Naive thymus-derived CD4-positive, alpha-beta T cell (primary cell): ENCODE measurements at regions not wholly inside any gene's neighbourhood (a gene's known extent, or its start where the extent isn't known, plus 50 kb on each side); places are given as distances from the start of the nearest gene placed in this dataset.

ENCODE experiments used
- ATAC-seq: fragments of 150-1000 bp; cut with Tn5 transposase; 2 replicates; pipeline ENCODE4 v1.10.0; 2021; ENCODE audit warnings: mild to moderate bottlenecking, moderate library complexity
- CTCF ChIA-PET: fragments of 350-600 bp; sonication (Branson Sonifier 250); formaldehyde crosslinking; loops from one replicate; lab custom pipeline; 2021; ENCODE audit warnings: antibody characterized with exemption; lab: Charles Lee
- POLR2A ChIA-PET: fragments of 350-600 bp; sonication (Branson Sonifier 250); formaldehyde crosslinking; loops from one replicate; lab custom pipeline; 2021; ENCODE audit warnings: antibody characterized with exemption, inconsistent platforms; lab: Charles Lee
- DNase-seq, 9 donors: peaks; one replicate each; pipeline versions ENCODE4 v3.0.0 to v3.0.0-alpha.2; 2020 to 2022; ENCODE audit warnings: mixed read lengths in 1 of 9
- H3K27ac ChIP-seq: one replicate; pipeline ENCODE4 v1.7.0; 2013; ENCODE audit warnings: mild to moderate bottlenecking, low read depth, low read length, moderate library complexity
- H3K27me3 ChIP-seq, 2 donors: one replicate each; pipeline ENCODE4 v1.7.0; 2013; ENCODE audit warnings: low read length in 2 of 2, mild to moderate bottlenecking in 2 of 2, moderate library complexity in 2 of 2; ENCODE audit not compliant: control insufficient read depth in 2 of 2, insufficient read depth in 2 of 2
- H3K36me3 ChIP-seq, 3 experiments: 1 replicate in 2 of 3; 2 replicates in 1 of 3; pipeline ENCODE4 v1.7.0; 2013; ENCODE audit warnings: low read length in 3 of 3, mild to moderate bottlenecking in 3 of 3, moderate library complexity in 1 of 3; ENCODE audit not compliant: insufficient read depth in 3 of 3, control insufficient read depth in 2 of 3
- H3K4me1 ChIP-seq, 2 donors: one replicate each; pipeline ENCODE4 v1.7.0; 2013; ENCODE audit warnings: low read length in 2 of 2, mild to moderate bottlenecking in 2 of 2, moderate library complexity in 1 of 2; ENCODE audit not compliant: control insufficient read depth in 2 of 2, insufficient read depth in 2 of 2
- H3K4me3 ChIP-seq: 2 replicates; pipeline ENCODE4 v1.7.0; 2013; ENCODE audit warnings: mild to moderate bottlenecking, low read length
- H3K9me3 ChIP-seq, 3 experiments: 1 replicate in 2 of 3; 2 replicates in 1 of 3; pipeline ENCODE4 v1.7.0; 2013; ENCODE audit warnings: low read length in 3 of 3; ENCODE audit not compliant: control insufficient read depth in 2 of 3
- H3K27ac Mint-ChIP-seq, 9 donors: one replicate each; pipeline ENCODE4 v1.8.0; 2020 to 2022; ENCODE audit warnings: mixed read lengths in 9 of 9, mild to moderate bottlenecking in 8 of 9, moderate library complexity in 5 of 9, inconsistent platforms in 2 of 9
- H3K27me3 Mint-ChIP-seq, 5 donors: one replicate each; pipeline ENCODE4 v1.8.0; 2021 to 2022; ENCODE audit warnings: mixed read lengths in 5 of 5, mild to moderate bottlenecking in 1 of 5
- H3K36me3 Mint-ChIP-seq, 5 donors: one replicate each; pipeline ENCODE4 v1.8.0; 2020 to 2022; ENCODE audit warnings: mixed read lengths in 5 of 5, mild to moderate bottlenecking in 3 of 5, inconsistent platforms in 1 of 5
- H3K4me1 Mint-ChIP-seq, 7 donors: one replicate each; pipeline ENCODE4 v1.8.0; 2020 to 2022; ENCODE audit warnings: mixed read lengths in 7 of 7, mild to moderate bottlenecking in 3 of 7, inconsistent platforms in 1 of 7
- H3K4me3 Mint-ChIP-seq, 10 donors: one replicate each; pipeline ENCODE4 v1.8.0; 2020 to 2022; ENCODE audit warnings: mild to moderate bottlenecking in 10 of 10, mixed read lengths in 10 of 10, moderate library complexity in 6 of 10, inconsistent platforms in 2 of 10
- H3K9me3 Mint-ChIP-seq, 11 donors: one replicate each; pipeline ENCODE4 v1.8.0; 2020 to 2022; ENCODE audit warnings: mixed read lengths in 11 of 11, mild to moderate bottlenecking in 4 of 11, inconsistent platforms in 1 of 11, moderate library complexity in 1 of 11
- intact Hi-C, 2 donors: fragments of 100-400 bp; cut with micrococcal nuclease; formaldehyde crosslinking; loops; one replicate each; pipeline ENCODE4 v1.15.1; 2023

DNA sequence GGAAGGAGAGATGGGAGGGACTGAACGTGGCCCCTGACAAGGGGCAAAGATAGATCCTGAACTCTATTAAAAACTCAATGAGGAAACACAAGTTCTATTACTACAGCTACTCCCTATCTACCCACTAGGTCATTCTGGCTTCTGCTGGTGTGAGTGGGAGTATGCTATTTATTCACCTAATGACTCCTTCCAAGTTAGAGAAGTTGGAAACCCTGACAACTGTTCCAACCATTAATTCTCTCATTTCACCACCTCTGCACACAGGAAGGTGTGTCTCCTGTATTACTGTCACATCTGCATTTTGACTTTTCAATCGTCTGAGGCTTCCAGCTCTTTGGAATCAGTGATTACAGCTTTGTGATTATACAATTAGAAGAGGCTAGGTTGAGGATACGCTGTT, 169.4 kb upstream of the ADO start:
- ChIA-PET POLR2A (interaction anchor here (0.7 to 1.8 kb wide), 3 partner anchors 11 to 182 kb away, joined by 3 to 7 read pairs (median 4); partner anchors contain the start of gene ADO), CTCF (interaction anchor here (1.2 kb wide), 1 partner anchor 183 kb away, joined by 5 read pairs; no protein-coding TSS in a partner anchor)
- no peaks in the 10 kb centered on the region for H3K27me3 ChIP-seq
- no peaks in the 10 kb centered on the region for H3K9me3 ChIP-seq
- Mint-ChIP-seq H3K27ac (peak overlapping the region in 4 of 9 donors; percentile 49 to 77 (median 57)), H3K4me3 (no peak overlapping the region), H3K36me3 (peaks cover 0 to 4% (median 0%) of the 10 kb centered on the region in 5 donors), H3K9me3 (no peaks in the 10 kb centered on the region), H3K27me3 (no peaks in the 10 kb centered on the region), H3K4me1 (peaks cover 8 to 46% (median 18%) of the 10 kb centered on the region in 7 donors)
- H3K4me3 ChIP-seq: no peak overlapping the region
- ATAC-seq (no peak), DNase-seq (no peak)
- intact Hi-C loops: loop anchor here (5.0 to 10.0 kb wide), 4 partner anchors 52 to 890 kb away; partner anchors contain the start of genes ARID5B (in 1 of the 2) and REEP3 (in 1 of the 2)
- H3K27ac ChIP-seq: no peak overlapping the region
- no peaks in the 10 kb centered on the region for H3K36me3 ChIP-seq
- H3K4me1 ChIP-seq: peaks cover 24 to 44% of the 10 kb centered on the region in 2 donors

DNA sequence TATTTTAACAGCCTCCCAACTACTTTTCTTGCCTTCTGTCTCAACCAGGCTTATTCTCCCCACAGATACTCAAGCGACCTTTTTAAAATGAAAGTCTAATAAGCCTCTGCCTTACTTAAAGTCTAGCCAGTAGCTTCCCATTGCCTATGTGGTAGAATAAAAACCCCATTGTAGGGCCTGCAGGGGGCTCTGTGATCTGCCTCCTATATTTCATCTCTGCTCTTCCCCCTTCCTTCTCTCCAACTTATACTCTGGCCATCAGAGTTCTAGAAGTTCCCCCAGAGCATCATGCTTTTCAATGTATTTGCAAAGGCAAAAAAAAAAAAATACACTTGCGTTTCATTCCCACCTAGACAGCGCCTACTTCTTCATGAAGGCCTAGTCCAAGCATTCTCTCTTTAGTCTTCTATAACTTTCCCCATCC, 167.7 kb upstream of the ADO start:
- Mint-ChIP-seq H3K27ac (no peak overlapping the region), H3K27me3 (no peaks in the 10 kb centered on the region), H3K9me3 (no peaks in the 10 kb centered on the region), H3K4me3 (no peak overlapping the region), H3K4me1 (peaks cover 8 to 44% (median 12%) of the 10 kb centered on the region in 7 donors), H3K36me3 (peaks cover 0 to 2% (median 0%) of the 10 kb centered on the region in 5 donors)
- H3K4me1 ChIP-seq: peaks cover 24 to 44% of the 10 kb centered on the region in 2 donors
- H3K27ac ChIP-seq: peak overlapping the region; percentile 70
- peak in 1 of 9 donors; percentile 40 for DNase-seq
- ChIA-PET CTCF (interaction anchor here (0.5 to 3.6 kb wide), 11 partner anchors 9 to 520 kb away, joined by 3 to 21 read pairs (median 3); partner anchors contain the start of gene EGR2), POLR2A (interaction anchor here (0.6 to 3.5 kb wide), 11 partner anchors 11 to 886 kb away, joined by 3 to 43 read pairs (median 3); partner anchors contain the start of genes ADO and EGR2)
- H3K4me3 ChIP-seq: peak overlapping the region; percentile 67
- H3K27me3 ChIP-seq: no peaks in the 10 kb centered on the region
- intact Hi-C loops: loop anchor here (1.0 to 10.0 kb wide), 15 partner anchors 26 to 992 kb away; partner anchors contain the start of genes ADO (in 2 of the 2), ARID5B (in 2 of the 2), EGR2 (in 2 of the 2) and NRBF2 (in 2 of the 2)
- peak; percentile 24 for ATAC-seq
- no peaks in the 10 kb centered on the region for H3K36me3 ChIP-seq
- H3K9me3 ChIP-seq: no peaks in the 10 kb centered on the region

DNA sequence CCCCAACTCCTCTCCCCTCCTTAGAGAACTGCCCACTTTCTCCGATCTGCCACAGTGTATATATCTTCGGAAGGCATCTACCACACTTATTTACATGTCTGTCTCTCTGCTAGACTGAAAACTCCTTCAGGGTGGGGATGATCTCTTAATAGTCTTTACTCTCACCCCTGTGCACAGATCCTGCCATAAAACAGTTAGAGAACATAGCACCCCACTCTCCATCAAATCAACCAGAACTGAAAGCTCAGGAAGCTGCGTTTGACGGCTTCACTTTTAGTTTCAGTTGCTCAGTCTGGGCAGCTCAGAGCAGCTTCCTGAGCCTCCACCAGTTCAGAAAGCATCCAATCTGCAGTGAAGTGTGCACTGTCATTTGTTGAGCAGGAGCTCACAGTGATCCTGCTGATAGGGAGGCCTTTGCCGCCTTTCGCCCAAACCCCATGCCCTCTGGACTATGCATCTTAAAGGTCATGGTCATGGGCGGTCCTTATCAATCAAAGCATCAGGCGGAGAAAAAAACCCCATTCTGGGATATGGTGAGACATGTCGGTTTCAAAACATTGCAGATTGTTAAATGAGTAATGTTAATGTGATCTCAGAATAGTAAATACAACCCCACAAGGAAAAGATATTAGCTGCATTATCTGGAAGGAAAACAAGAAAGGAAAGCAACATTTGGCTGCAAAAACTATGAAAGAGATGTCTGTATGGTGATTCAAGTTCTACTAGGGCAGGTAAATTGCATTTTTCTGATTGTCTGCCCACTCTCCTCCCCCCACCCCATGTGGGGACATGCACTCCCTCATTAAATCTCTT, 167.1 kb upstream of the ADO start:
- CTCF ChIA-PET: interaction anchor here (0.7 to 3.6 kb wide), 10 partner anchors 10 to 944 kb away, joined by 3 to 21 read pairs (median 3); partner anchors contain the start of gene EGR2
- Histone ChIP-seq H3K27ac (peak overlapping the region; percentile 70), H3K36me3 (no peaks in the 10 kb centered on the region), H3K4me3 (peak overlapping the region; percentile 67), H3K27me3 (no peaks in the 10 kb centered on the region), H3K9me3 (no peaks in the 10 kb centered on the region), H3K4me1 (peaks cover 18 to 41% of the 10 kb centered on the region in 2 donors)
- Mint-ChIP-seq H3K4me1 (peaks cover 2 to 38% (median 6%) of the 10 kb centered on the region in 7 donors), H3K36me3 (peaks cover 0 to 2% (median 0%) of the 10 kb centered on the region in 5 donors), H3K27ac (no peak overlapping the region), H3K9me3 (no peaks in the 10 kb centered on the region), H3K27me3 (no peaks in the 10 kb centered on the region), H3K4me3 (no peak overlapping the region)
- DNase-seq (peak; percentile 32 to 82 (median 75)), ATAC-seq (peak; percentile 86)
- intact Hi-C loops: loop anchor here (1.0 to 10.0 kb wide), 15 partner anchors 27 to 991 kb away; partner anchors contain the start of genes ADO (in 2 of the 2), ARID5B (in 2 of the 2), EGR2 (in 2 of the 2) and NRBF2 (in 2 of the 2)
- POLR2A ChIA-PET: interaction anchor here (0.6 to 3.5 kb wide), 15 partner anchors 10 to 885 kb away, joined by 3 to 43 read pairs (median 3); partner anchors contain the start of genes ADO, ARID5B, EGR2 and NRBF2

DNA sequence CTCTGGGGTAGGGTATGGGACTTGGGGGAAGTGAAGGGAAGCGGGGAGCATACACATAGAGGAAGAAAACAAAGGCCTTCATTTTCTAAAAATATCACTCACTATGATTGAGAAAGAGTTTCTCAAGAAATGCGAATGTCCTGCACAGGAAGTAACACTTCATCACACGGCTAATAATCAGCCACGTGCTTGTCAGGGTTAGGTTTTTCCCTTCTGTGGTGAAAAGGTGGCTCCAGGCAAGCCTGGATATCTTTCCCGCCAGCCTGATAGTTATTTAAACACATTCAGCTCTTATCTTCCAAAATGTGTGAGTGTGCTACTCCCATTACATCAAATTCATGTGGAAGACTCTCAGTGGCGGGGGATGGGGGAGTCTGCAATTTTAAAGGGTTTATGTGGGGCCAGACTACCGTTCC, 166.4 kb upstream of the ADO start:
- ChIA-PET CTCF (interaction anchor here (0.7 to 3.6 kb wide), 7 partner anchors 10 to 944 kb away, joined by 3 to 21 read pairs (median 3); partner anchors contain the start of gene EGR2), POLR2A (interaction anchor here (0.6 to 3.5 kb wide), 15 partner anchors 10 to 885 kb away, joined by 3 to 43 read pairs (median 3); partner anchors contain the start of genes ADO, ARID5B, EGR2 and NRBF2)
- DNase-seq: no peak
- peaks cover 0 to 32% (median 0%) of the 10 kb centered on the region in 7 donors for H3K4me1 Mint-ChIP-seq
- intact Hi-C loops: loop anchor here (5.0 to 10.0 kb wide), 4 partner anchors 49 to 887 kb away; partner anchors contain the start of genes ARID5B (in 1 of the 2) and REEP3 (in 1 of the 2)
- H3K4me3 Mint-ChIP-seq: peak overlapping the region in 3 of 10 donors; percentile 16 to 38 (median 24)
- no peak overlapping the region for H3K27ac Mint-ChIP-seq
- H3K4me3 ChIP-seq: peak overlapping the region; percentile 67
- ATAC-seq: peak; percentile 42
- peaks cover 0 to 5% (median 0%) of the 10 kb centered on the region in 5 donors for H3K36me3 Mint-ChIP-seq
- H3K9me3 Mint-ChIP-seq: no peaks in the 10 kb centered on the region
- no peaks in the 10 kb centered on the region for H3K27me3 Mint-ChIP-seq
- H3K27ac ChIP-seq: peak overlapping the region; percentile 70
- no peaks in the 10 kb centered on the region for H3K36me3 ChIP-seq
- H3K9me3 ChIP-seq: no peaks in the 10 kb centered on the region
- H3K4me1 ChIP-seq: peaks cover 18 to 36% of the 10 kb centered on the region in 2 donors
- no peaks in the 10 kb centered on the region for H3K27me3 ChIP-seq

DNA sequence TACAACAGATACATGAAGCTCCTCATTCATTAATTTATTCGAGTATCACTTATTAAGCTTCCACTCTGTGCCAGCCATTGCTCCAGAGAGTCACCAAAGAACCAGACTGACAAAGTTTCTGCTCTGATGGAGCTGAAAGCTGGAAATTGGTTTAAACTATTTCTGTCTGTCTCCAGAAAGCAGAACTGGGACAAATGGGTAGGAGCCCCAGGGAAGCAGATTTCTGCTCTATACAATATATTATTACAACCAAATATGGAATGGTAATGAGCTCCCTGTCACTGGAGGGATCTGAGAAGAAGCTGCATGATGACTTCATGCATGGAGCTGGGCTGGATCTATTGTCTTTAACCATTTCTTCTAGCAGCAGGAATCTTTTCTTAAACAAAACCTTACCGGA, 165.4 kb upstream of the ADO start:
- Histone ChIP-seq H3K36me3 (no peaks in the 10 kb centered on the region), H3K4me1 (peaks cover 18 to 36% of the 10 kb centered on the region in 2 donors), H3K27ac (no peak overlapping the region), H3K4me3 (no peak overlapping the region), H3K9me3 (no peaks in the 10 kb centered on the region), H3K27me3 (no peaks in the 10 kb centered on the region)
- H3K27ac Mint-ChIP-seq: peak overlapping the region in 1 of 9 donors; percentile 63
- H3K4me3 Mint-ChIP-seq: no peak overlapping the region
- peaks cover 0 to 30% (median 0%) of the 10 kb centered on the region in 7 donors for H3K4me1 Mint-ChIP-seq
- H3K27me3 Mint-ChIP-seq: no peaks in the 10 kb centered on the region
- no peaks in the 10 kb centered on the region for H3K9me3 Mint-ChIP-seq
- H3K36me3 Mint-ChIP-seq: peaks cover 0 to 2% (median 0%) of the 10 kb centered on the region in 5 donors
- no peak for DNase-seq
- CTCF ChIA-PET: interaction anchor here (0.6 to 3.6 kb wide), 5 partner anchors 29 to 178 kb away, joined by 3 to 21 read pairs (median 5); partner anchors contain the start of gene EGR2
- intact Hi-C loops: loop anchor here (5.0 to 10.0 kb wide), 4 partner anchors 48 to 886 kb away; partner anchors contain the start of genes ARID5B (in 1 of the 2) and REEP3 (in 1 of the 2)
- no peak for ATAC-seq
- POLR2A ChIA-PET: interaction anchor here (0.6 to 3.5 kb wide), 4 partner anchors 164 to 189 kb away, joined by 4 to 43 read pairs (median 13); partner anchors contain the start of genes ADO and EGR2
